ENCODE measurements at regions not wholly inside any gene's neighbourhood (a gene's known extent, or its start where the extent isn't known, plus 50 kb on each side); places are given as distances from the start of the nearest gene placed in this dataset.

GRCh38 chrX:68919707-68920106 lies 90.9 kb downstream of the EFNB1 start:
- no peaks in the 10 kb centered on the region for H3K27me3 ChIP-seq (ENCODE audit: control insufficient read depth in 2 of 2, insufficient read depth in 2 of 2, low read length in 2 of 2)
- ChIA-PET POLR2A (no interaction called here), CTCF (interaction anchor here (1.0 kb wide), 1 partner anchor 174 kb away, joined by 3 read pairs; no protein-coding TSS in a partner anchor)
- no peaks in the 10 kb centered on the region for H4K20me1 ChIP-seq (replicated peaks; ENCODE audit: control insufficient read depth, extremely low read depth, insufficient read depth, low read length)
- TF ChIP-seq FOS (IDR thresholded peaks at IDR 0.05; ENCODE audit: borderline replicate concordance, insufficient read depth, low read length) = no peak
- intact Hi-C loops (cut with micrococcal nuclease) = no loop called here
- H2AFZ ChIP-seq (ENCODE audit: low read depth, low read length) = no peak overlapping the region
- H3K9me1 ChIP-seq (replicated peaks; ENCODE audit: control insufficient read depth, extremely low read depth, insufficient read depth, low read length) = no peaks in the 10 kb centered on the region
- H3K79me2 ChIP-seq (ENCODE audit: control insufficient read depth, insufficient read depth, low read length) = no peaks in the 10 kb centered on the region
- no peak overlapping the region for H3K4me2 ChIP-seq (ENCODE audit: insufficient read depth, low read length)
- dilution Hi-C loops (cut with MboI; ENCODE audit: extremely low pct_ligation_motif_present, low sequenced_read_pairs) = no loop called here
- BruUV-seq (replicated peaks) = no TSS peak
- DNase-seq (ENCODE audit: low read depth, low spot score) (no peak), FAIRE-seq (peak; percentile 15)
- H3K4me3 ChIP-seq (replicated peaks in 1 of 3; ENCODE audit: insufficient read depth in 1 of 3, low read depth in 1 of 3, low read length in 3 of 3) = no peak overlapping the region
- no peak overlapping the region for H3K27ac ChIP-seq (ENCODE audit: insufficient read depth, low read depth, low read length)
- no peak overlapping the region for H3K9ac ChIP-seq (replicated peaks; ENCODE audit: extremely low read depth, insufficient read depth, low read length)
- no peaks in the 10 kb centered on the region for H3K9me3 ChIP-seq (replicated peaks; ENCODE audit: control insufficient read depth, insufficient read depth, low read length)
- H3K4me1 ChIP-seq (ENCODE audit: control insufficient read depth, extremely low read depth, insufficient read depth, low read length) = no peaks in the 10 kb centered on the region
- H3K36me3 ChIP-seq (ENCODE audit: control insufficient read depth in 2 of 2, extremely low read depth in 1 of 2, insufficient read depth in 2 of 2, low read length in 2 of 2) = no peaks in the 10 kb centered on the region

DNA sequence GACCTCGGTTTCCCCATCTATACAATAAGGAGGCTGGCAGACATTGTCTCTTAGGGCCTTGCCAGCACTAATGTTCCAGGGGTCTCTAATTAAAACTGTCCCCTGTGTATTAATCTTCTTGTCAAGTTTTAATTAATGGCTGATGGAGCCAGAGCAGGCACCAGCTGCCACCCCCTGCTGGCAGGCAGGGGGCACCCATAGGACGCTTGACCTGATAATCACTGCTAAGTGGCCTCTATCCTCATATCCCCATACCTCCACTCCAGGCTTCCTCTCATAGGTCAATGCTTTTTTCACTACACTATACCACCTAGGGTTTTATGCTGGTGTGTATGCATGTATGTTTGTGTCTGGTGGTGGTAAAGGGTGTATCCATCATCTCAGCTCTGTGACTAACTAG lies 89.4 kb downstream of the EFNB1 start:
- DNase-seq (ENCODE audit: low read depth, low spot score) (no peak), FAIRE-seq (no peak)
- Histone ChIP-seq H4K20me1 (replicated peaks; ENCODE audit: control insufficient read depth, extremely low read depth, insufficient read depth, low read length) (no peaks in the 10 kb centered on the region), H3K9ac (replicated peaks; ENCODE audit: extremely low read depth, insufficient read depth, low read length) (no peak overlapping the region), H3K9me3 (replicated peaks; ENCODE audit: control insufficient read depth, insufficient read depth, low read length) (no peaks in the 10 kb centered on the region), H2AFZ (ENCODE audit: low read depth, low read length) (no peak overlapping the region), H3K4me1 (ENCODE audit: control insufficient read depth, extremely low read depth, insufficient read depth, low read length) (no peaks in the 10 kb centered on the region), H3K9me1 (replicated peaks; ENCODE audit: control insufficient read depth, extremely low read depth, insufficient read depth, low read length) (no peaks in the 10 kb centered on the region), H3K27me3 (ENCODE audit: control insufficient read depth in 2 of 2, insufficient read depth in 2 of 2, low read length in 2 of 2) (no peaks in the 10 kb centered on the region), H3K4me2 (ENCODE audit: insufficient read depth, low read length) (no peak overlapping the region), H3K27ac (ENCODE audit: insufficient read depth, low read depth, low read length) (no peak overlapping the region), H3K79me2 (ENCODE audit: control insufficient read depth, insufficient read depth, low read length) (no peaks in the 10 kb centered on the region), H3K4me3 (replicated peaks in 1 of 3; ENCODE audit: insufficient read depth in 1 of 3, low read depth in 1 of 3, low read length in 3 of 3) (no peak overlapping the region), H3K36me3 (ENCODE audit: control insufficient read depth in 2 of 2, extremely low read depth in 1 of 2, insufficient read depth in 2 of 2, low read length in 2 of 2) (no peaks in the 10 kb centered on the region)
- ChIA-PET CTCF (no interaction called here), POLR2A (interaction anchor here (0.5 kb wide), 1 partner anchor 133 kb away, joined by 3 read pairs; no protein-coding TSS in a partner anchor)
- BruUV-seq (replicated peaks) = no TSS peak
- intact Hi-C loops (cut with micrococcal nuclease) = no loop called here
- dilution Hi-C loops (cut with MboI; ENCODE audit: extremely low pct_ligation_motif_present, low sequenced_read_pairs) = no loop called here
- TF ChIP-seq, protein P1, sequence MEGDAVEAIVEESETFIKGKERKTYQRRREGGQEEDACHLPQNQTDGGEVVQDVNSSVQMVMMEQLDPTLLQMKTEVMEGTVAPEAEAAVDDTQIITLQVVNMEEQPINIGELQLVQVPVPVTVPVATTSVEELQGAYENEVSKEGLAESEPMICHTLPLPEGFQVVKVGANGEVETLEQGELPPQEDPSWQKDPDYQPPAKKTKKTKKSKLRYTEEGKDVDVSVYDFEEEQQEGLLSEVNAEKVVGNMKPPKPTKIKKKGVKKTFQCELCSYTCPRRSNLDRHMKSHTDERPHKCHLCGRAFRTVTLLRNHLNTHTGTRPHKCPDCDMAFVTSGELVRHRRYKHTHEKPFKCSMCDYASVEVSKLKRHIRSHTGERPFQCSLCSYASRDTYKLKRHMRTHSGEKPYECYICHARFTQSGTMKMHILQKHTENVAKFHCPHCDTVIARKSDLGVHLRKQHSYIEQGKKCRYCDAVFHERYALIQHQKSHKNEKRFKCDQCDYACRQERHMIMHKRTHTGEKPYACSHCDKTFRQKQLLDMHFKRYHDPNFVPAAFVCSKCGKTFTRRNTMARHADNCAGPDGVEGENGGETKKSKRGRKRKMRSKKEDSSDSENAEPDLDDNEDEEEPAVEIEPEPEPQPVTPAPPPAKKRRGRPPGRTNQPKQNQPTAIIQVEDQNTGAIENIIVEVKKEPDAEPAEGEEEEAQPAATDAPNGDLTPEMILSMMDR (IDR thresholded peaks at IDR 0.05; ENCODE audit: extremely low read depth in 1 of 2, insufficient read depth in 1 of 2, low read depth in 1 of 2, low read length in 2 of 2) = peak in 1 of 2 donors; percentile 5
- no peak for TF ChIP-seq POLR2AphosphoS5 (IDR thresholded peaks at IDR 0.05; ENCODE audit: insufficient read depth, low read depth, low read length)

Measured in endothelial cell of umbilical vein (primary cell).